T-helper 22 cell (primary cell): ENCODE measurements at regions not wholly inside any gene's neighbourhood (a gene's known extent, or its start where the extent isn't known, plus 50 kb on each side); places are given as distances from the start of the nearest gene placed in this dataset.

ENCODE experiments used
- DNase-seq: peaks from one replicate; pipeline ENCODE4 v3.0.0-alpha.2; 2020; ENCODE audit warnings: low read depth

DNA sequence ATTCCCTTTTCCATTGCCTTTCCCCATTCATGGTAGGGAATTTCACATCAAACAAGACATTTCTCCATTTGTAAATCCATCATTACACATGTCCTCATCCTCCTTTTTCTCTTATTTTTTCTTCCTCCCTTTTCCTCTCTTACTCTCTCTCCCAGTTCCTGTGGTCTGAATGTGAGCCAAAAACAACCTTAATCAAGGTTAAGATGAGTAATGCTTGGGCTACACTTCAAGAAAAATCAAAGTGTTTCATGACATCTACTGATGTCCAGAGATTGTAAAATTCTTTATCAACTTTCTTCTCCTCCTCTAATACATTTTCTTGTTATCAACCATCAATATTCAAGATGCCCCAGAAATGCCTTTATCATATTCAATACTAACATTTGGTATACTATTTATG, 172.5 kb upstream of the PRNP start:
- no peak for DNase-seq

GRCh38 chr20:4512891-4513550, 173.2 kb upstream of the PRNP start:
- DNase-seq = no peak

GRCh38 chr20:4511776-4512175, 174.5 kb upstream of the PRNP start:
- DNase-seq = no peak

DNA sequence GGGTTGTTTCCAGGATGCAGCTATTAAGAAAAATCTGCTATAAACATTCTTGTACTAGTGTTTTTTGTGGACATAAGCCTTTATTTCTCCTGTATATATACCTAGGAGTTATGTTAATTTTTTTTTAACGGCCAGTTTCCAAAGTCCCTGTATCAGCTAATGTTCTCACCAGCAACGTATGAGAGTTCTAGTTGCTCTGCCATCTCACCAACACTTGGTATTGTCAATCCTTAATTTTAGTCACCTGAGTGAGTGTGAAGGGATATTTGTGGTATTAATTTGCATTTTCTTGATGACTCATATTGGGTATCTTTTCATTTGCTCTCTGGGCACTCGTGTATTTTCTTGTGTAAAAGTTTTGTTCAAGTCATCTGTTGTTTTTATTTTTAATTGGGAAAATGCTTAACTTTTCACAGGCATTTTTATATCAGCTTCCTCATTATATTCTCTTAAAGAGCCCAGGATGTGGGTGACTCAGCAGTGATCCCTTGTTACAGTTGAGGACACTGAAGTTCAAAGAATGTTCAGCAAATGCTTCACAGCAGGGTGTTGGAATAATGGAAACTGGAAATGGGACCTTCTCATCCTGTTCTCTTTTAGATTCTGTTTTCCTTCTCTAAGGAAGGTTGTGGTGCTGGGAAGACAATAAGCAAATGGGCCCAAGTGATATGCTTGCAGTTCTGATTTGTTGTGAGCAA, 176.3 kb upstream of the PRNP start:
- no peak for DNase-seq

- no peak for DNase-seq
These were observed 177.5 kb upstream of the PRNP start for GRCh38 chr20:4508773-4509172.

DNA sequence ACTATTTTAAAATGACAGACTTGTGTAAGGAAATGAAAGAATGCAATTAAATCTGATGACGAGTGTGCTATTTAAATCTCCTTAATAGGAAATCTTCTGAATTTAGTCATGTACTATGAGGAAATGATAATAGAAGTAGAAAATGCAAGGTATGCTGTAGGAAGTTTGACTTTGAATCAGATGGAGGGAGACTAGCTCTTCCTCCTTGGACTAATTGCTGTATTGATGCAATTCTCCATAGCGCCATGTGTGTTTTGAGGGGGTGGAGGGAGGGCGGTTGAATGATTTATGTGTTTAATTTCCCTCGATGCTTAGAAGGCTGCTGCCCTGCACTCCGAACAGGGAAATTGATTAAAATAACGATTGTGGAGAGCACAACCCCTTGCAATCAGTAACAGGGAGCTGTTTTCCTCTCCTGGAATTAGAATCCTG, 179.0 kb upstream of the PRNP start:
- DNase-seq = no peak

GRCh38 chr20:4504814-4505213, 181.4 kb upstream of the PRNP start:
- DNase-seq = no peak

DNA sequence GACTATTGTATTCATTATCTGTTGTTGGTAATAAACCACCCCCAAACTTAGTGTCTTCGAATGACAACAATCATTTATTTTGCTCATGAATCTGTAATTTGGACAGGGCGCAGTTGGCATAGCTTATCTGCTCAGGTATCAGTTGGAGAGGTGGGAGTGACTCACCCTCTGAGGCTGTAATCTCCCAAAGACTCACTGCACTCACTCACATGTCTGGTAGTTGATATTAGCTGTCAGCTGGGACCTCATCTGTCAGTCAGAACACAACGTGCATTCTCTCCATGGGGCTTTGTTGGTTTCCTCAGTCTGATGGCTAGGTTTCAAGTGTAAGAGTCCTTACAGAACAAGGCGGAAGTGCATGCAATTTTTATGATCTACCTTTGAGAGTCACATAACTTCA, 183.5 kb upstream of the PRNP start:
- no peak for DNase-seq

DNA sequence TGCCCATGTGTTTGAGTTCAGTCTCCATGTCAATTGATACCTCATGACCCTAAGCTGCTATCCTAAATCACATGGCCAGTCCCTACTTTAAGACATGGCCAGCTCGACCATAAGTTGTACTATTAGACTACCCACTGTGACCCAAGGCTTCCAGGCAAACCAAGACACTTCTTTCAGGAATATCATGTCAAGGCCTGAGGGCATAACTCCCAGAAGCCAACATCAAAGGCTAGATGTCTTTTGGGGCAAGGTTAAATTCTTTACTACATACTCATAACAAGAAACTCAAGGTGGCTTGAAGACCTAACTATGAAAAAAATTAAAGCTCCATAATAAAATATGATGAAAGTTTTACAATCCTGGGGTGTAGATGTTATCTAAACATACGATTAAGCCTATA, 192.9 kb upstream of the PRNP start:
- DNase-seq = no peak

DNA sequence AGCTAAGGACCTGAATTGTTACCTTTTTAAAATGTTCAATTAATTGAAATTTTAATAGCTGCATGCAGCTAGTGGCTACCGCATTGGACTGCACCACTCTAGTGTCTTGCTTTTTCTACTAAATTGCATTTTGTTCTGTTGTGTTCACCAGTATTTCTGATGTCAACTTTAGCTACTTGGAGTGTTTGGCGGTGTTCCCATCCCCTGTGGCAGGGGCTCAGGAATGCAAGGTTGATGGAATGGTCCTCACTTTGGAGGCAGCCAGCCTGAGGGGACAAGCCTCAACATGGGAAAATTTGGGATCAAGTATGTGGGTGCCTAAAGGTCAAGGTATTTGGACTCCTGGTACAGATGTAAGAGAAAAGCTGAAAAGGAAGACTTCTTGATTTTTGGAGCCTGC, 194.6 kb upstream of the PRNP start:
- no peak for DNase-seq

DNA sequence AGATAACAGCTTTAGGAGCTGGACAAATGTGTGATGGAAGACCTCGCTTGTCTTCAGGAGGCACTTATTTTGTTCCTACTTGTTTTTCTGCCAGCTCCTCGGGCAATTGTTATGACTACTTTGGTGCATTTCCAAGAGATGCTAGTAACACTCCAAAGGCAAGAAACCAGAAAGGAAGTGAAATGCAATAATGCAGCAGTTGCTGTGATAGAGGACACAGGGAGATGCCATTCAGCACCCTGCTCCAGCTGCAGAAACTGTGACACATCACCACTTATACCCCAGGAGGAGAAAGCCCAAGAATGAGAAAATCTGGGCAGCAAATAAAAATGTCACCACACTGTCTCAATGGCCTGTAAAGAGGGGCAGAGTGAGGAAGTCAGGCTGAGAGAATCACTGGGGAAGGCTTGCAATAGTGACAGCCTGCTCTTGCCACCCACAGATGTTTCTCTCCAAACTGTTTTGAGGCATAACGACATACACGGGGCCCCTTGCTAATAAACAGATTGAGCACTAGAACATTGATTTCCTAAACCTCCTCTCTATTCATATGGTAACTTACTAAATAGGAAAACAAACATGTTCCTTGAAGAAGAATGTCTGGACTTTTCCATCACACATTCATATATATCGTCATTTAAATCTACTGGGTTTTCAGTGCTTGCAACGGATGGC, 195.5 kb upstream of the PRNP start:
- DNase-seq = no peak

- DNase-seq = no peak
These were observed 196.2 kb upstream of the PRNP start for GRCh38 chr20:4490045-4490444.

DNA sequence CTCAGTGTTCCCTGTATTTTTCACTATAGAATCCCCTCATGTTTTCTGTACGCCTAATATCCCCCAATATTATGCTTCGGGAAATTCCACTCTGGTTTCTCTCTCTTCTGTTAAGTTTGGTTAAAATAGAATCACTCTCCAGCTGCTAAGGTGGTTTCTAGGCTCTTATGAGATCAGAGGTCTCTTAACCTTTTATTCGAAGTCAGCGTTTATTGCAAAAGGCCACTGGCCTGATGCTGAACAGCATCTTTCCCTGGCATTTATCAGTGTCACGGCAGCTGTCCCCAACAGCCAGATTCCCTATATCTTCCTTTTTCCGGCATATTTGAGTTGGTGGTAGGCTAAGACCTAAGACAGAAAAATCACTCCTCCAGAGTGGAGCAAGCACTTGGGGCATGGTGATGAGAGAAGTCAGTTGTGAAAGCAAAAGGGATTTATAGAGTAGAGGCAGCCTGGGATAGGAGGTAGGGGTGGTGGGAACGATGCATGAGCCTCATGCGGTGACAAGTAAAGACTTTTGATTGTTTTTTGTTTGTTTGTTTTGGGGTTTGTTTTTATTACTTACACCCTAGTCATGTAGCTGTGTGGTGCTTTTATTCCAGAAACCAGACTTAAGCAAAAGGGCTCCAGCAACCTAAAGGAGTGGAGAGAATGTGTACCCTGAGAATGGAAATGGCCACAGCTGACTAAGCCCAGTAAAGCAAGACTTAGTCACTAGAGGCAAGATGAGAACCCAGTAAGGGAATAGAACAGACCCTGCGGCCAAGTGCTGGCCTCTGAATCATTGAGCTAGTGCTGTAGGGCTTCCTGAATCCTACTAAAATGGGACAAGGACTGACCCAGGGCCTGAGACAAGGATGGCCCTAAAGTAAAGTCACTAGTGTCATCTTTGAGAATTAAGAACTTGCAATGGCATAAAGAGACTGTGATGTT, 197.6 kb upstream of the PRNP start:
- no peak for DNase-seq

DNA sequence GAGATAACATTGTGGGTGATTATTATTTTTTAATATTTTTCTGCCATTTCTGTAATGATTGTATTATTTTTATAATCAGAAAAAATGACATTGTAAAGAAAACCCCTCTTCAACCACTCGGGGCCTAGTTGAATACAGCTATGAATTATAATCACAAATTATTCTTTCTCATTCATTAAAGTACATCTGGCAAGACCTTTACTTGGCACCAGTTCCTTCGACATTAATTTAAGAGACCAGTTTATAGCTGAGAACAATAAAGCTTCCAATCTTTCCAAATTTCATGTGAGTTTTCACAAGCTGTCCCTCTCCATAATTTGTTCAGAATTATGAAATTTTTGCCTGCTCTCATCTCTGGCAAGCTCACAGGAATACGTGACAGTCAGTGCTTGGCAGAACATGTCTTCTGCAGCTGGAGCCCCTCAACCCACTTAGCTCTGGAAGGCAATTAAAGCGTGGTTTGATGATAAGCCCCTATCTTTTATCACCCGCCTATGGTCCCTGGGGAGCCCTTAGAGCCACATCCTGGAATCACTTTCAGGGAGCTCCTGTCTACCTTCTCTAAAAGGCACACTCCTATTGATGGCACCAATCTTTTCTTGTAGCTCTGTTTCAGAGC, 201.8 kb upstream of the PRNP start:
- DNase-seq = no peak

DNA sequence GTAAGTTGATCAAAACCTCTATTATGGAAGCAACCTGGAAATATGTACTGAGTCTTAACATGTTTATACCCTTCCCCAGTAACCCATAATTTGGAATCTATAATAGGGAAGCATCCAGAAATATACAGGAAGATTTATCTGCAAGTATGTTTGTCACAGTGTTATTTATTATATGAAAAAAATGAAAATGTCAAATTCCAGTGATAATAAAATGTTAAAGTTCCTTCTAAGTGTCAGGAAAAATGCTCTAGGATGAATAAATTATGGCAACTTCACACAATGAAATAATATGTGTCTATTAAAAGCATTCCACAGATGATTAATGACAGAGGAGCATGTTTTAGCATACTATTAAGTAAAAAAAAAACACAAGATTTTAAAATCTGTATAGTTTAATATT, 202.3 kb upstream of the PRNP start:
- no peak for DNase-seq

- DNase-seq = no peak
These were observed 202.8 kb upstream of the PRNP start for GRCh38 chr20:4483486-4483885.

DNA sequence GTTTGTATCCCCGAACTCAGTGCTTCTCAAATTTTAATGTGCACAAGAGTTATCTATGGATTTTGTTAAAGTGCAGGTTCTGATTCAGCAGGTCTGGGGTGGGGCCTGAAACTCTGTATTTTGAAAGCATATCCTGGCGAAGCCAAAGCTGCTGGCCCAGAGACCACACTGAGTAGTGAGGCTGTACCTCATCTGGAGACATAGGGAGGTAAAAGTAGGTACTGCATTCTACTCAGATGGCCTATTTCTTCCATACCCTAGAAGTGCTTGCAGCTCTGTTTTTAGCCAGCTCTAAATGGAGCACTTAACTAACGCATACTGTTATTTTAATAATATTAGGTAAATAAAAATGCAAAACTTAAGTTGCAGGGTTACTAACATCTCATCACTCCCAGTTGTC, 206.2 kb upstream of the PRNP start:
- DNase-seq = no peak

GRCh38 chr20:4476903-4477500, 209.3 kb upstream of the PRNP start:
- no peak for DNase-seq

DNA sequence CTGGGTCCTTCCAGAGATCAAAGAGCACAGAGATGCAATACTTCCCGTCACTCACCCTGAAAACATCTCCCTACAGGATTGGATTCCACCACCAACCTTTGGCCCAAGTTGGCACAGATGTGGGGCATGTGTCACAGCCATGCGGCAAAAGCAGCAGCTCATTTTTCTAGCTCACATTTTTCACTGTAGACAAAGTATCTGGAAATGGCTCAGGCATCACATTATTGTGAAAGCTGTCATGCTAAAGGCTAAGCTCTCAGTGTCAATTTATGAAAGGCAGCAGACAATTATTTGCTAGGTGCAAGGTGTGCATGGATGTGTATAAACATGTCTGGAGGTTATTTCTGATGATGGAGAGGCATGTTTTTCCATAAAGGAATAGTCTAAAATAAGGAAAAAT, 213.3 kb upstream of the PRNP start:
- no peak for DNase-seq

DNA sequence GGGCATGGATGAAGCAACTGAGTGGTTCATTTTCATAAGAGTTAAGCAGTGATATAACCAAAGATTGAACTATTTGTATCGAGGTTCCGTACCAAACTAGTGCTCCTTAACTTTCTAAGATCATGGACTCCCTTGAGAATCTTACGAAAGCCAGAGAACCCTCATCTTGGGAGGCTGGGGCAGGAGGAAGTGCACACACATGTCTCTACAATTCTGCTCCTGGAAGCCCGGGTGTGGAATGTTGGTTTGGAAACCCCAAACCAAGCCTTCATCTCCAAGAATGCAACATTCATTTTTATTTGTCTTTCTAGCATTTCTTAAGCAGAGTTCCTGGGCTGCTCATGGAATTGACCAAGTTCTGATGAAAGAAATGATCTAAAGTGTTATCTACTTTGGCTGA, 215.0 kb upstream of the PRNP start:
- no peak for DNase-seq

GRCh38 chr20:4470375-4470774, 215.9 kb upstream of the PRNP start:
- DNase-seq = no peak

DNA sequence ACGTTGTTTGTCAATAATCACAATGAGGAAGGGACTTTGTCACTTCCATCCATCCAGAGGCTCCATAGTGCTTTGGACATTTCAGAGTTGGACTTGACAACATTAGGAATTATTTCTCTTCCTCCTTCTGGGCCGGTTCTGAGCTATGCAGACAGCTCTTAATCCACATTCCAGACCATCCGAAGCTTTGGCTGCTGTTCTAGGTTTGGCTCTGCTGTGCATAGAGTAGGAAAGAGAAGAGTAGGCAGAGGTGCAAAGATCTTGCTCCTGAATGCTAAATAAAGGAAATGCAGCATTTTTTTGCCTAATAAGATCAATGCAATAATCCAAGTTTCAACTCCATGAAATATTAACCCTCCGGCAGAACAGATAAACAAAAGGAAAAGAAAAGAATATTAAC, 216.3 kb upstream of the PRNP start:
- DNase-seq = no peak
